ENCODE measurements at regions not wholly inside any gene's neighbourhood (a gene's known extent, or its start where the extent isn't known, plus 50 kb on each side); places are given as distances from the start of the nearest gene placed in this dataset.

DNA sequence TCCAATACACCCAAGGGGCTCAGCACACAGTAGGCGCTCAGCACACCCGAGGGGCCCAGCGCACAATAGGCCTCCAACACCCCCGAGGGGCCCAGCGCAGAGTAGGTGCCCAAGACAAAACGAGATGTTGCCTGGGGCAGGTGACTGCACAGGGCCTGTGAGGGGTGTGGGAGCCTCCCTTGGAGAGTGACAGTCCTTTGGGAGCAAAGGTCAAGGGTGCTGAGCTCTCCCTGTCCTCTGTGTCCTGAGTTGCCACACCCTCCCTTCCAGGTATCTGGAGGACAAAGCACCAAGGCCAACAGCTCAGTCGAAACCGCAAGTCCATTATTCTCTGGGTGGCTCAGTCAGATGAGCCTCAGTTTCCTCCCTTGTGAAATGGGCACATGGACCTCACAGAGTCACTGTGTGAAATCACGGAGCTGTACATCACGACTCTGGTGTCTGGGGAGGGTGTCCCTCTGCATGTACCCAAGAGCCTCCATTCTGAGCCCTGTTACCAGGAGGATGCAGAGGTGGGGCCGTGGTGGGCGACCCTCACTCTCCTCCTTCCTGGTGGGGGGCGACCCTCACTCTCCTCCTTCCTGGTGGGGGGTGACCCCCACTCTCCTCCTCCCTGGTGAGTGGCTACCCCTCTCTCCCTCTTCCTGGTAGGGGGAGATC lies 81.3 kb downstream of the FOXL3 start:
- Histone ChIP-seq H3K4me3 (no peak overlapping the region), H3K9me3 (no peaks in the 10 kb centered on the region), H3K4me1 (ENCODE audit: low read depth) (peaks cover 30% of the 10 kb centered on the region), H3K36me3 (ENCODE audit: low read depth) (no peaks in the 10 kb centered on the region)
- TF ChIP-seq, protein P1, sequence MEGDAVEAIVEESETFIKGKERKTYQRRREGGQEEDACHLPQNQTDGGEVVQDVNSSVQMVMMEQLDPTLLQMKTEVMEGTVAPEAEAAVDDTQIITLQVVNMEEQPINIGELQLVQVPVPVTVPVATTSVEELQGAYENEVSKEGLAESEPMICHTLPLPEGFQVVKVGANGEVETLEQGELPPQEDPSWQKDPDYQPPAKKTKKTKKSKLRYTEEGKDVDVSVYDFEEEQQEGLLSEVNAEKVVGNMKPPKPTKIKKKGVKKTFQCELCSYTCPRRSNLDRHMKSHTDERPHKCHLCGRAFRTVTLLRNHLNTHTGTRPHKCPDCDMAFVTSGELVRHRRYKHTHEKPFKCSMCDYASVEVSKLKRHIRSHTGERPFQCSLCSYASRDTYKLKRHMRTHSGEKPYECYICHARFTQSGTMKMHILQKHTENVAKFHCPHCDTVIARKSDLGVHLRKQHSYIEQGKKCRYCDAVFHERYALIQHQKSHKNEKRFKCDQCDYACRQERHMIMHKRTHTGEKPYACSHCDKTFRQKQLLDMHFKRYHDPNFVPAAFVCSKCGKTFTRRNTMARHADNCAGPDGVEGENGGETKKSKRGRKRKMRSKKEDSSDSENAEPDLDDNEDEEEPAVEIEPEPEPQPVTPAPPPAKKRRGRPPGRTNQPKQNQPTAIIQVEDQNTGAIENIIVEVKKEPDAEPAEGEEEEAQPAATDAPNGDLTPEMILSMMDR (IDR thresholded peaks at IDR 0.05) = no peak
- peak; percentile 38 to 61 (median 50) for DNase-seq
- ATAC-seq = peak; percentile 62
- intact Hi-C loops (cut with DNase I, micrococcal nuclease) = no loop called here

DNA sequence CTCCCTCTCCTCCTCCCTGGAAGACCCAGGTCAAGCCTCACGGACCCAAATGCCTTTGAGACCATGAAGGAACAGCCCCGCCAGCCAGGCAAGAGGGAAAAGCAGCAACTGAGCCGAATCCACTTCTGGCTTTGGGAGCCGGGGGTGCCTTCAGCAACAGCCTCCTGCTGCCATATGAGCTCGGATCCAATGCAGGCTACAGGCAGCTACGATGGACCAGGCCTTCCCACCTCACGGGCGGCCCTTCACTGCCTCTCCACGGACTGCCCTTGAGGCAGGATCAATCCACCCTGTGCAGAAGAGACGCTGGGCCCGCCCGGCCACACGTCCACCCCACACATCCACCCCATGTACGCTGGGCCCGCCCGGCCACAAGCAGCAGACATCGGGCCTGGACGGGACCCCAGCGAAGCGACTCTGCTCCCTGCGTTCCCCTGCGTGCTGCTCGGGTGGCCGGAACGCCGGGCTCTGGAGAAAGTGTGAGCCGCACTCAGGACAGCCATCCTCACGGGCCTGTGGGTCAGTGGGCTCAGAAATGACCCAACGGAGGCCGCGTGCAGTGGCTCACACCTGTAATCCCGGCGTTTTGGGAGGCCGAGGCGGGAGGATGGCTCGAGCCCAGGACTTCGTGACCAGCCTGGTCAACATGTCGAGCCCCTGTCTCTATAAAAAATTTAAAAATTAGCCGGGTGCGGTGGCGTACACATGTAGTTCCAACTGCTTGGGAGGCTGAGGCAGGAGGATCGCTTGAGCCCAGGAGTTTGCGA lies 82.0 kb downstream of the FOXL3 start:
- TF ChIP-seq, protein P1 (IDR thresholded peaks at IDR 0.05) = no peak
- H3K9me3 ChIP-seq = no peaks in the 10 kb centered on the region
- DNase-seq = peak in 2 of 3 donors; percentile 27 to 51
- peaks cover 30% of the 10 kb centered on the region for H3K4me1 ChIP-seq (ENCODE audit: low read depth)
- intact Hi-C loops (cut with DNase I, micrococcal nuclease) = no loop called here
- ATAC-seq = no peak
- H3K4me3 ChIP-seq = no peak overlapping the region
- H3K36me3 ChIP-seq (ENCODE audit: low read depth) = no peaks in the 10 kb centered on the region

DNA sequence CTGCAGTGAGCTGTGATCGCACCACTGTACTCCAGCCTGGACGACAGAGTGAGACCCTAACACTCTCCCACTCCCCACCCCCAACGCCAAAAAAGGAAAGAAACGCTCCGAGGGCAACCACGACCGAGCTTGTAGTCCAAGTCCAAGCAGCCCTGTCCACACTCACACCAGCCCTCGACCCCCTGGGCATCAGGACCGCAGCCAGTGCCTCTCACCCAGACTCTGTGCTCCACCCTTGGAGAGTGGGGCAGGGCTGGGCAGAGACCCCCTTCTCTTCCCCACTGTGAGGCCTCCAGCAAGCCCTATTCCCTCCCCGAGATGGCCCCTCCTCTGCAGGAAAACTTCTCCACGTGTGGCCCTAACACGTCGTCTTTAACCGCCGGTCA lies 82.6 kb downstream of the FOXL3 start:
- peaks cover 30% of the 10 kb centered on the region for H3K4me1 ChIP-seq (ENCODE audit: low read depth)
- ATAC-seq = no peak
- intact Hi-C loops (cut with DNase I, micrococcal nuclease) = no loop called here
- H3K9me3 ChIP-seq = no peaks in the 10 kb centered on the region
- TF ChIP-seq, protein P1 (IDR thresholded peaks at IDR 0.05) = no peak
- H3K36me3 ChIP-seq (ENCODE audit: low read depth) = no peaks in the 10 kb centered on the region
- no peak overlapping the region for H3K4me3 ChIP-seq
- DNase-seq = peak in 1 of 3 donors; percentile 31

DNA sequence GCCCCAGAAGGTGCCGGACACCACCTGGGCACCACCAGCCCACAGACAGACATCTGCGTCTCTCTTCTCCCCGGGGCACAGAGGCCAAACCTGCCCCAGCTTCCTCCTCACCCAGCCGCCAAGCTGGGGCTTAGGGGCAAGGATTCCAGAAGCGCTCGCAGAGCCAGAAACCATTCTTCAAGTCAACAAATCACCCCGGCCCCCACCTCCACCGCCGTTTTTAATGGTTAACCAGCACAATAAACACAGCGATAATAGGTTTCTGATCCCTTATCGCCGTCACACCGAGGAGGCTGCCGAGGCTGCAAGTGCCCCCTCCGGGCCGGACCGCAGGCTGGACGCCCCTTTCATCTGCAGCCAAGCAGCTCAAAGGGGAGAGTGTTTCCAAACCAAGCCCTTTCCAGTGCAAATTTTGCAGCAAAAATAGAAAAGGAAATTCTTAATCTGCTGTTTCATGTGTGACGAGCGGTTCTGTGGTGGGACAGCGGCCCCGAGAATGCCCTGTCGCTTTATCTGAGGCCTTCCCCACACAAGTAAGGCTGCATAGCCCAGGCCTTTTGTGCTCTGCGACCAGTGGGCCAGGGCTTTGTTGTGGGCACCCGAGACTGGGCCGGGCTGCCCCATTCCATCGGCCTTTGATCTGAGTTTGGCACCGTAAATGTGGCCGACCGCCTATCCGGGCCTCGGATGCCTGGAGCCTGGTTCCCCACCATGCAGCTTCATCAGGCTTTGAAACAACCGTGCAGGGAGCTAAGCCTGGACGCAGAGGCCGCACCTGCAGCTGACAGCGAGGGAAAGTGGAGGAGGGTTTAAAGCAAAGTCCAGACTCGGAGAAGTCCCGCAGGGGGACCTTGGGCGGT lies 83.2 kb downstream of the FOXL3 start:
- DNase-seq (peak; percentile 66 to 74 (median 73)), ATAC-seq (peak; percentile 60)
- no peaks in the 10 kb centered on the region for H3K36me3 ChIP-seq (ENCODE audit: low read depth)
- H3K4me3 ChIP-seq = no peak overlapping the region
- H3K9me3 ChIP-seq = no peaks in the 10 kb centered on the region
- H3K4me1 ChIP-seq (ENCODE audit: low read depth) = peaks cover 30% of the 10 kb centered on the region
- intact Hi-C loops (cut with DNase I, micrococcal nuclease) = no loop called here
- TF ChIP-seq, protein P1 (IDR thresholded peaks at IDR 0.05) = no peak

DNA sequence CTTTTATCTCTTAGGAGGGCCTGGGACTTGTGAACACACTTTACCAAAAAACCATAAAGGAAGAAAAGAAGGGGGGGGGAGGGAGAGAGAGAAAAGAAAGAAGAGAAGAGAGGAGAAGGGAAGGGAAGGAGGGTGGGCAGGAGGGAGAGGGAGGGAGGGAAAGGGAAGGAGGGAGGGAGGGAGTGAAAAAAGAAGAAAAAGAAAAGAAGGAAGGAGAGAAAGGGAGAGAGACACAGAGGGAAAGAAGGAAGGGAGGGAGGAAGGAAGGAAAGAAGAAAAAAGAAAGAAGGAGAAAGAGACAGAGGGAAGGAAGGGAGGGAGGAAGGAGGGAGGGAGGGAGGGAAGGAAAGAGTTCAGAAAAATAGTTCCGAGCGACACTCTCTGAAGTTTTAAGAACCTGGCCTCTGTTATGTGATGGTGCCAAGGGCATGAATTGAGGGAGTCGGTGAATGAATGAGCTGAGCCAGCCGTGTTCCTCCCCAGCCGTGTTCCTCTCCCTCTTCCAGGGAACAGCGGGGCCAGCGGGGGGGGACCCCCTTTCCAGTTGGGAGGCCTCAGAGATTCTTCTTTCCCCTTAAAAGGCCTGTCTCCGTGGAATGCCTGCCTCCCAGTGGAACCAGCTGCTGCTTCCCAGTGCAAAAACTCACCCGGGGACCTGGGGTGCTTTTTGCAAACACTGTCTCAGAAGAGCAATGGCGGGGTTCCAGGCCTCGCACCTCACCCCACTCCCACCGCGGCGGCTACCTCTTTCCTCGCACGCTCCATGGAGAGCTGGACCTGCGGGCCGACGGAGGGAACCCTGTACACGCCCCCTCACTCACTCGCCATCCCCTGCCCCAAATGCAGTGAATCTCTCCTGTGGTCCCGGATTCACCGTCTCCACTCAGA lies 84.1 kb downstream of the FOXL3 start:
- peaks cover 33% of the 10 kb centered on the region for H3K4me1 ChIP-seq (ENCODE audit: low read depth)
- TF ChIP-seq, protein P1 (IDR thresholded peaks at IDR 0.05) = no peak
- DNase-seq = peak in 2 of 3 donors; percentile 22 to 42

More for the DNA sequence above, 84.1 kb downstream of the FOXL3 start:
- no peak for ATAC-seq
- Histone ChIP-seq H3K4me3 (no peak overlapping the region), H3K36me3 (ENCODE audit: low read depth) (no peaks in the 10 kb centered on the region), H3K9me3 (no peaks in the 10 kb centered on the region)
- intact Hi-C loops (cut with DNase I, micrococcal nuclease) = no loop called here

Data from mucosa of descending colon (tissue), 3 donors.